GM23248 (cell line): ENCODE measurements at regions not wholly inside any gene's neighbourhood (a gene's known extent, or its start where the extent isn't known, plus 50 kb on each side); places are given as distances from the start of the nearest gene placed in this dataset.

Source experiments
- EZH2 ChIP-seq: fragments of 200-600 bp; sonication (generic); IDR thresholded peaks from 2 replicates; pipeline ENCODE4 v1.6.1; 2018; ENCODE audit warnings: antibody characterized with exemption, mild to moderate bottlenecking; ENCODE audit not compliant: insufficient read depth, poor library complexity, severe bottlenecking
- EZH2phosphoT487 ChIP-seq: fragments of 200-600 bp; sonication (generic); IDR thresholded peaks from 2 replicates; pipeline ENCODE4 v1.6.1; 2018; ENCODE audit warnings: antibody characterized with exemption, moderate library complexity, mild to moderate bottlenecking, low read depth; ENCODE audit not compliant: insufficient read depth

- TF ChIP-seq EZH2 (no peak), EZH2phosphoT487 (no peak)
Measured at GRCh38 chr20:60565551-60565950, 607.3 kb downstream of the CDH26 start.
